GM18909 (cell line): ENCODE measurements at regions not wholly inside any gene's neighbourhood (a gene's known extent, or its start where the extent isn't known, plus 50 kb on each side); places are given as distances from the start of the nearest gene placed in this dataset.

Experiments used
- ATAC-seq: cut with Tn5 transposase; IDR thresholded peaks from one replicate; pipeline ENCODE4 v1.9.1; 2021; ENCODE audit warnings: mild to moderate bottlenecking; ENCODE audit not compliant: unreplicated experiment, poor library complexity

DNA sequence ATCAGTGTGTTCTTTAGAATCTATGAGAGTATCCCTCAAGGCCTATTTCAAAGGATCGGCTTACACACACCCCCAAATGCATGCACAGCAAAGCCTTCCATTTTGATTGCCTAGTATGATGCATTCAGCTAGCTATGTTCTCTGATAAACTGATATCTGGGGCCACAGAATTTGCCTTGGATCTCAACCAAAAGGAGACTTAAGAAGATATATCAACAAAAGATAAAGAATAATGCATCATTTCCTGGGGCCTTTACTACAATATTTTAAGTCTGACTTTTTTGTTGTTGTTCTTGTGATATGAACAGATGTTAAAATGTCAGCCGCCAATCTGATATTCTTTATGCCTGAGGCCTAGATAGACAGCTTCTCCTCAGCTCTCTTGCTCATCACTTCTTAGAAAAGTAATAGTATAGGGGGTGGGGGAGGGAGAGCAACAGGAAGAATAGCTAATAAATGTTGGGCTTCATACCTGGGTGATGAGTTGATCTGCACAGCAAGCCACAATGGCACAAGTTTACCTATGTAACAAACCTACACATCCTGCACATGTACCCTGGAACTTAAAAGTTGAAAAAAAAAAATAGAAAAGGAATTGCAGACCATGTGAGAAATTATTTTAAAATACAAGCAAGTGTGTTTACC is 792.9 kb upstream of the GHITM start:
- no peak for ATAC-seq

DNA sequence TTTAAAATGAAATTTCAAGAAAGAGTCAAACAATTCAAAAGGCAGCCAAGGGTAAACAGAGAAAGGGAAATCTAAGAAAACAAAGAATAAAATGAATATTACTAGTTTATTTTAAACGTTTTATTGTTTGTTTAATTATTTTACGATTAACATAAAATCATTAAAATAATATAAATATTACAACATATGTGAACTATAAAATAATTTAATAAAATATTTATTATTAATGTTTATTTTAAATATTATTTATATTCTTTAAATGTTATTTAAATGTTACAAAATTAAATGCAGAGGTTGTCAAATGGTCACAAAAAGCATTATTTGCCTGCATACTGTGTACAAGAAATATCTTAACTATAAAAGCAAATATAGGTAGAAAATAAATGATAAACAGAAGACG is 786.7 kb upstream of the GHITM start:
- ATAC-seq = no peak

DNA sequence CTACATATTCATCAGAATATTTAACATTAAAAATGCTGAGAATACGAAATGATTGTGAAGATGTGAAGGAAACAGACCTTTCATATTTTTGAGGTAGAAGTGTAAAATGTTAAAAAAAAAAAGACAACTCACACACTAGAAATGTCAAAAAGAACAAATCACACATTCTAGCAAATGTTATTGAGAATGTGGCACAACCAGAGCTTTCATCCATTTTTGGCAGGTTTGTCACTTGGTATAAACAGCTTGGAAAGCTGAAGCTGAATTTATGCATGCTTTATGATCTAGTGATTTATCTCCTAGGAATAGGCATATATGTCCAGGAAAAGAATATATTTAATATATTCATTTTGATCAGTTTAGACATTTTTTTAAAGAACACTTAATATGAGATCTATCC is 784.9 kb upstream of the GHITM start:
- no peak for ATAC-seq

DNA sequence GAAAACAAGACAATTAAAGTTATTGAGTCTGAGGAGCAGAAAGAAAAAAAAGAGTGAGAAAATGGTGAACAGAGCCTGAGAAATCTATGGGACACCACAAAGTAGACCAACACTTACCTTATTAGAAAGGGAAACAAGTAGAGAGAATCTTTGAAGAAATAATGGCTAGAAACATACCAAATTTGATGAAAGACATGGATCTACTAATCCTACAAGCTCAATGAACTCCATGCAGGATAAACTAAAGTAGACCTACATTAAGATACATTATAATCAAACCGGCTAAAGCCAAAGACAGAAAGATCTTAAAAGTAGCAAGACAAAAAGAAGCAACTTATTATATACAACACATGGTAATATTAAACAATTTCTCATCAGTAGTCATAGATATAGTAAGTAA is 782.3 kb upstream of the GHITM start:
- no peak for ATAC-seq

DNA sequence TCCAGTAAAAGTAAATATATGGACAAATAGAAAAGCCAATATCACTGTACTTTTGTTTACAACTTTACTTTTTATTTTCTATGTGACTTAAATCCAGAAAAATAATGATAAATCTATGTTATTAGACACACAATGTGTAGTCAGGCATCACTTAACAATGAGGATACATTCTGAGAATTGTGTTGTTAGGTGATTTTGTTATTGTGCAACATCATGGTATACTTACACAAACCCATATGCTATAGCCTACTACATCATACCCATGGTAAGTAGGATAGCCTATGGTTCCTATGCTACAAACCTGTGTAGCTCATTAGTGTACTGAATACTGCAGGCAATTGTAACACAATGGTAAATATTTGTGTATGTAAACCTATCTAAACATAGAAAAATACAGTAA is 781.7 kb upstream of the GHITM start:
- no peak for ATAC-seq

DNA sequence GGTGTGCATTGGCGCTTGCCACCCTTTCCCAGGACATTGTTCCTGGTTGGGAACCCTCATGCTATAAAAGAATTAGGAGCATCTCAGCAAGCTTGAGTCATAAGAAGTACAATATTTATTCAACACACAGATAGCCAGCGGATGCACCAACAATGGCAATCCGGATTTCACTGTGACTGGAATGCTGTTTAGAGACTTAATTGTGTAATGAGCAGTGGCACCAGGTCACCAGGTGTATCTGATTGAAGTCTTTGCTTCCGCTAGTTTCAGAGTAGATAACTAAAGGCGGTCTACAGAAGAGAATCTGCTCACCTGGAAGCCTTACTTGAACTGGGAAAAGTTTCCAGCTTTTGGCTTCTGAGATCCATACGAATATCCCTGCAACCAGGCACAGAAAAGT is 772.3 kb upstream of the GHITM start:
- no peak for ATAC-seq

DNA sequence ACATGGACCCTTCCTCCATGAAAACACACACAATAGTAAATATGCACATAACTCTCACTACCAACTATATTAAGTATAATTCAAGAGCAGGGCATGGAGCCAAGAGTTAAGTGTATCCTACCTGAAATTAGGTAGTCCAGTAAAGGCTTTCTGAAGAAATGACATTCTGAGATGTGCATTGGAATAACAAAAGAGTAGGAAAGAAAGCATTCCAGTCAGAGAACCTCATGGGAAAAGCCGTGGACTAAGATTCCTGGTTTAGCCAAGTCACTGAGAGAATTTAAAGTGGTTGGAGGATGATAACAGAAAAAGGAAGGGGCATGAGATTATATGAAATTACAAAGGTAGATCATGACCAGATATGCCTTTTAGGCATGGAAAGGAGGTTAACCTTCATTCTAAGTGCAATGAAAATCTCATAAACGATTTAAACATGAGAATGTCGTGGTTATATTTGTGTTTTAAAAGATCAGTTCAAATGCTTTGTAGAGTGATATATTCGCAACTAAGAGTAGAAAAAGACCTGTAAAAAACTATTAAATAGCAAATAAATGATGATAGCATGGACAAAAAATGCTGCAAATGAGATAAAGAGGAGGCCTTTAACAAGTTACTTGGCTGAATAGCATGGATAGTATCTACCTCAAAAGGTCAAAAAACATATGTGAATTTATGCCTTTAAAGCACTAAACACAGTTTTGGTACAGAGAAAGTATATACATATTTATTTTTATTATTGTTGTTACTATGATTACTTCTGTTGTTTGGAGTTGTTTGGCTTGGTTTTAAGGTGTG is 767.4 kb upstream of the GHITM start:
- no peak for ATAC-seq

DNA sequence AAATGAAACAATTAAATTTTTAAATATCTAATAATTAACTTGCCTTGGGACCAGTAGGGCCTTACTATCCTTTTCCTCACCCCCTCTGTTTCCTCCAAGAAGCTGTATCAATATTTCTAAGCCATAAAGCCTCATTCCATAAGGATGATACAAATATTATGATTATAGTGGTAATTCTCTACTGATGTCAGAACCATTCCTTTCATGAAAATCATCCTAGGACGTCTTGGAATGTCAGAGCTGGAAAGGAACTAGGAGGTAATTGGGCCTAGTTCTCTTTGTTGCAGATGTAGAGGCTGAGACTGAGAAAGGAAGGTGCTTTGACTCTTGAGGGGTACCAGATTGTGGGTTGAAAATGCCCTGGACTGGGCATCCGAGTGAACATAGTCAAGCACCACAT is 766.7 kb upstream of the GHITM start:
- ATAC-seq = no peak

DNA sequence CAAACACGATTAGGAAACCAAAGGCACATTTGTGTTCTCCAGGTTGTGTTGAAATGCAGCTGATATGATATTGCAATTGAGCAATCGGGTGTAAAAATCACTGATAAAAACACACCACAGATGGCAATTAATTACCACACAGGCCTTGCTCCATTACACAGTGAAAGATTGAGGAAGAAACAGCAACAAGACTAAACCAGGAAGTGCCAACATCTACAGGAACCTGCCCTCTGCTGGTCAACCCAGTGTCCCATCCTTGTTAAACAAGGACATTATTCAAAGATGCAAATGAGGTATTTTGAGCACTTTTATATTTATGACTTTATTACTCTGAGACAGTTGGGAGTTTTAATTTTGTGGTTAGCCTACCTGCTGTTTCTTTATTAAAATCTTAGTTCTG is 765.6 kb upstream of the GHITM start:
- no peak for ATAC-seq

DNA sequence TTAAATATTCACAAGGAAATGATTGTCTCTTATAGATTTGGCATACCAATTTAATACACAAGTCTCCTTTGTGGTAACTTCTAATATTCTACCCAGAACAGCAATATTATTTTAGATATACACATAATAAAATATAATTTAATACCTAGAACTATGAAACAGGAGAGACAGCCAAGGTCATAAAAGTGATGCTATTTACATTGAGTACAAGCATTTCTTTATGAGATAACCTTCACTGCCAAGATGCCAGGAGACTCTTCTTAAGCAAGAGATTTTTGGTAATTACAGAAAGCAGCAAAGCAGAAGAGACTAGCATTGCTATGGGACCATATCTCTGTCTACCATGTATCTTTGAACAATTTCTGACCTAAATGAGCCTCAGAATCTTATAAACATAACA is 764.6 kb upstream of the GHITM start:
- ATAC-seq = no peak

DNA sequence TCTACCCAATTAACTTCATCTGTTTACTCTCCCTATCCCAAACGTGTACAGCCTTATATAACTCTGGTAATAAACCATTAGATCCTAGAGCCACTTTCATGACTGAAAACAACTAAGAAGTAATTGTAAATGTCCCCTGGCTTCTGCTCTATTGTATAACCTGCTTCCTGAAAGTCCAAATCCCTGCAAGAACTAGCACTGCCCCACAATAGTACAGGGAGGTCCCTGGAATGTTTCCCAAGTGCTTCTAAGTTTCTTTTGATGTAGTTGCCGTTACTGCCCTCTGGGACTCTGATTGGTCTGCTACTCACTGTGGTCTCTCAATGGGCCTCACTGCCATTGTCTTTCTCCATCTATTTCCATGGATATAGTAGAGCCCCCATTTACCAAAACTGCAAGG is 764.0 kb upstream of the GHITM start:
- ATAC-seq = no peak

DNA sequence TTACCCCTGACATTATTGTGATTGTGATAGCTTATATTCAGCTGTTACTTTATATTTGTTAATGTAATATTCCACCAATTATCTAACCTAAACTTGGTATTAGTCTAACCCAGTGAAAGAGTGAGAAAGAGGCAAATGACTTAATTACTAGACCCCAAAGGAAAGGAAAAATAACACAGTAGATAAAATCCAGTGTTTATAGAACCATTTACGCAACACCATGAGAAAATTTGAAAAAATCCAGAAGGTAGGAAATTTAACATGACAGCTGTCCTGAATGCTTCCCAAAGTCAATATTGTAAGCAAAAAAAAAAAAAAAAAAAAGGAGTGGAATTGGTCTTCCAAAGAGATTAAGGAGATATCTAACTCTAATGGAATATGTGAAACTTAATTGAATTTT is 741.5 kb upstream of the GHITM start:
- ATAC-seq = no peak

DNA sequence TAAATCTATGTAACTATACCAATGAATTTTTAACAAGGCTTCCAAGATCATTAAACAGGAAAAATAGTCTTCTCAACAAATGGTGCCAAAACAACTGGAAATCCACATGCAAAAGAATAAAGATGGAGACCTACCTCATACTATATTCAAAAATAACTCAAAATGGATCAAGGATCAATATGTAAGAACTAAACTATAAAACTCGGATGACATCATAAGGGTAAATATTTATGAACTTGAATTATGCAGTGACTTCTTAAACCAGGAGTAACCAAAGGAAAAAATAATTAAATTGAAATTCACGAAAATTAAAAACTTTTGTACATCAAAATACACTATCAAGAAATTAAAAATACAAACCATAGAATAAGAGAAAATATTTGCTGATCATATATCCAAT is 728.7 kb upstream of the GHITM start:
- ATAC-seq = no peak

DNA sequence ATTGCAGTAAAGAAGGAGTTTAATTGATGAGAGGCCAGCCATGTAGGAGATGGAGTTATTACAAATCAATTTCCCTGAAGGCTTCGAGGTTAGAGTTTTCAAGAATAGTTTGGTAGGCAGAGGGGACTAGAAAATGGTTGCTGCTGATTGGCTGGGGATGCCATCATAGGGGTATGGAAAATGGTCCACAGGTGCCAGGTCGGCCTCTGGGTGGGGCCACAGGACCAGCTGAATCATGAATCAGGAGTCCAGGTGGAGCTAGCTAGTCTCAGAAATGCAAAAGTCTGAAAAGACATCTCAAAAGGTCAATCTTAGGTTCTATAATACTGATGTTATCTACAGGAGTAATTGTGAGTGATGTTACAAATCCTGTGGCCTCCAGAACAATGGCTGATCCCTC is 714.0 kb upstream of the GHITM start:
- ATAC-seq = no peak

DNA sequence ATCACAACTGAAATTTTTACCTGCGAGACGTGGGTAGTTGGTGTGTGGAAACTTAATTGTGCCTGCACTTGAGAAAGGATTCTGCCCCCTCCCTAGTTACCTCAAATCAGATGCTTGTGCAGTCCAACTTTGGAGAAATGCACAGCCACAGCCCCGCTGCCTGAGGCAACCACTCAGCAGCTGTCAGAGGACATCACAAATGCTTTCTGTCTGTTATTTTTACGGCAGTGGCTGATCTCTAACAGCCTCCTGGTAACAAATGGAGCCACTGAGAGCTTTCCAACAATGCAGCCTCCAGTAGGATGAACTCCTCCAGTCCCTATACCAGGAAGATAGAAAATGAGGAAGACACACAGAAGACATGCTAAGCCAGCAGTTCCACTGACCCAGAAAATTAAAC is 712.2 kb upstream of the GHITM start:
- ATAC-seq = no peak

DNA sequence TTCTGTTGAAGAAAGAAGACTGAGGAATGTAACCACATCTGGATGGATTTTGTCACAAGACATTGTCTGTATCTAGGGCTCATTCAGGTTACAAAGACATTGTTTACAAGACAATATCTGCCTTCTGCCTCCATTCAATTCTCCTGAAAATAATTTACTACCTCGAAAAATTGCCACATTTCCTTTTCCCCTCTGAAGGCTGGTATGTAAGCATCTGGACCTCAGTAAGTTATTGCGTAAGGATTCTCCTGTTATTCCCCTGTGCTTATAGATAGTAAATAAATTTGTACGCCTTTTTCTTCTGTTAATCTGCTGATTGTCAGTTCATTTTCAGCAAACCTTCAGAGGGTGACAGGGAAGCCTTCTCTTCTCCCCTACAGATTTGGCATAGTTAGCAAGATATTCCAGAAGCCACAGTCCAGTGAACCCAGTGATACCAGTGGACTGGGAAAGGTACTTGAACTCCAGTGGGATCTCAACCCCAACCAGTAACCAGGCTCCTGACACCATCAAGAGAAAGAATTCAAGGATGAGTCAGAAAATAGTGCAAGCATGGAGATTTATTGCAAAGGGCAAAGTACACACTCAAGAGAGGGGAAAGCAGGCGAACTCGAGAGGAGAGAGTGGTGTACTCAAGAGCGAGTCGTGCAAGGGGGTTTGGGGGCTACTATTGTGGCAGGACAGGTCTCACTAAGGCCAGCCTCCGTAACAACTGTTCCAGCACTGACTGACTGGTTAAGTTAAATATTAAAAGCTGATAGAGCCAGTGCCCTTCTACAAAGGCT is 706.9 kb upstream of the GHITM start:
- ATAC-seq = no peak

DNA sequence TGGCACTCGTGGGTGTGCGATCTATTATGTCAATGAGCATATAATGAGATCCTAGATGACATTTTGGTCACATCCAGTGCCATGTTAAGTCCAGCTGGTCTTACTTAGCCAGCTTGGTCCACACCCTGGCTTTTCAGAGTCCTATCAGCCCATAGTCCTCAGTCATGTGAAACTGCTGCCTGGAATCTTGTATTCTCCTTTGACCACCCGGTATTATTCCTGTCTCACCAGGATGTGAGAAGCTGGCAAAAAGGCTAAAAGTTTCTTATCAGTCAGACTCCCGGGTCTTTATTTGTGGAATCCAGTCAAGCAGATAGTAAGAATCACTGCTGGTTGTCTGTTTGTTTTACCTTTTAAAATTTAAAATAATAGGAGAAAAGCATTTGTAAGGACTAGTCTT is 705.6 kb upstream of the GHITM start:
- no peak for ATAC-seq

DNA sequence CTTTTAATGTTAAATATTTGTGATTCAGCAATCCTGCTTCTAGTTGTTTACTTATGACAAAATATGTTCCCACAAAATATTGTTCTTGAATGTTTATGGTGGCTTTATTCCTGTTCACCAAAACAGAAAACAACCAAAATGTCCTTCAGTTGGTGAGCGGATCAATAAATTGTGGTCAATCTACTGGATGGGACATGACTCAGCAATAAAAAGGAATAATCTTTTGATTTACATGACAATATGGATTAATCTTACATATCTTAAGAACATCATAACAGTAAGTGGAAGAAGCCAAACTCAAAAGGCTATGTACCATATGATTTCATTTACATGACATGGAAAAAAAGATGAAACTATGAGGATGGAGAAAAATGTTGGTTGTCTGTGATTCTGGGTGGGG is 691.3 kb upstream of the GHITM start:
- no peak for ATAC-seq

DNA sequence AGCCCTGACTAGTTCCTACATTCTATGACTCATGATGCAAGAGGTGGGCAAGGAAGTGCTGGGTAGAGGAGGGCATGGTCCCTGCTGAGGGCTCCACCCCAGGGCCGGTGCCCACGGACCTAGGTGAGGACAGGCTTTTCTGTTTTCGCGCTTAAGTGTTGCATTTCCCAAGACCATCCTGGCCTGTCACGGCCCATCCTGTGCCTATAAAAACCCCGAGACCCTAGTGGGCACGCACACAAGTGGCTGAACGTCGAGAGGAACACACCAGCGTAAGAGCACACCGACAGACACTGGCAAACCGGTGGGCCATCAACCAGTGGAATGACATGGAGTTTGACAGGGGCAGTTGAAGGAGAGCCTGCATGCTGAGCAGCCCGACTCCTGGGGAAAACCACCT is 680.7 kb upstream of the GHITM start:
- ATAC-seq = no peak

DNA sequence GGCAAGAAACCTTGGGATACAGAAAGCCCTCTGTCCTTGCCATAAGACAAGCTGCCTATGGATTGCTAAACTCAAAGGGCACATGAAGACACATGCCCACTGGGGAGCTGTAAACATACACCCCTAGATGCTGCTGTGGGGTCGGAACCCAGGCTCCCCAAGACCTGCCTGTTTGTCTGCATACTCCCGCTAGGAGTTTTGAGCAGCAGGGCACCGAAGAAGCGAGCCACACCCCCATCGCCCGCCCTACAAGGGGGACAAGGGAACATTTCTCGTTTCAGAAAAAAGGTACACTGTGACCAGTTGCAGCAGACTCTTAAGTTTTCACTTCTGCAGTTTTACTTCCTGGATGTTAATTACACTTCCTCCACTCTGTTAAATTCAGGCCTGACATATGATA is 680.2 kb upstream of the GHITM start:
- ATAC-seq = no peak

DNA sequence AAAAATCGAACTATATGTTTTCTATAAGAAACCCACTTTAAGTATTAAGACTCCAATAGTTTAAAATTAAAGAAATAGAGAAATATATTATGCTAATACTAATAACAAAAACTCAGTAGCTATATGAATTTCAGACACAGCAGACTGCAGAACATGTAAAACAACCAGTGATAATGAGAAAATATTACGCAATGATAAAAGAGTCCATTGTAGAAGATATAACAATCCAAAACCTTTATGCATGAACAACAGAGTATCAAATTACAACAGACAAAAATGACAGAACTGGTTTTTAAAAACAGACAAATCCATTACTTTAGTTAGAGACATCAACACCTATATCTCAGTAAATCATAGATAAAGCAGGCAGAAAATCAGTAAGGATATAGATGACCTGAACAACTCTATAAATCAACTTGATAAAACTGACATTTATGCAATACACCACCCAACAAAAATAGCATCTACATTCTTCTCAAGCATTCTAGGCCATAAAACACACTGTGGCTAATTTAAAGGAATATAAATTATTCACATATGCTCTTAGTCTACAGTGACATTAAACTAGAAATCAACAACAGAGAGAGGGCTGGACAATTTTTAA is 669.5 kb upstream of the GHITM start:
- ATAC-seq = no peak
